ENCODE measurements at regions not wholly inside any gene's neighbourhood (a gene's known extent, or its start where the extent isn't known, plus 50 kb on each side); places are given as distances from the start of the nearest gene placed in this dataset.

DNA sequence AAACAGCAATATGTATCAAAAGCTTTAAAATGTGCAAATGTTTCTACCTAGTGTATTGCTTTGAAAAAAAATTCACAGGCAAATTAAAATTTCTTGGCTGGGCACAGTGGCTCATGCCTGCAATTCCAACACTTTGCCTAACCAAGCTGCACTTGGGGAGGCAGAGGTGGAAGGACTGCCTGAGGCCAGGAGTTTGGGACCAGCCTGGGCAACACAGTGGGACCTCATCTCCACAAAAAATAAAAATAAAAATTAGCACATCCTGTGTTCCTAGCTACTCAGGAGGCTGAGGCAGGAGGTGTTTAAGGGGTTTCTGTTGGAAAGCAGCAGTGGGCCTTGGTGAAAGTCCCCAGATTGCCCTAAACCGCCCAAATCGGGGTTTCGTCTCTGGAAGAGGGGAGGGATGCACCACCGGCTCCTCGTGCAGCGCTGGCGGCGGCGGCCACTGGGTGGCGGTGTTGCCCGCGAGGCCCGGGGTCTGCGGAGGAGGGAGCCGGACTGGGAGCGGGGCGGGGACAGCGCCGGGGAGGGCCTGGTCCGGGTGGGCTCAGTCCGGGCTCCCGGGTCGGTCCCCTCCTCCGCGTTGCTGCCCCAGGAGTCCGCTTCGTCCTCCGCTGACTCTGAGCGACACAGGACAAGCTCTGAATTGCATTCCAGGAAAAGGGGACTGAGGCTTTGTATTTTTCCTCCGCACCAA, 265.6 kb downstream of the AACS start:
- Histone ChIP-seq H2AFZ (ENCODE audit: low read length) (peak overlapping the region; percentile 82; the same call in 1 of the 2 replicates), H2BK5ac (ENCODE audit: low read depth, low read length) (peak overlapping the region; percentile 69; the same call in 1 of the 2 replicates), H3K18ac (ENCODE audit: extremely low read depth, low read length) (peak overlapping the region; percentile 7; the same call in 1 of the 2 replicates), H3K27me3 (replicated peaks in 1 of 4; ENCODE audit: control insufficient read depth in 3 of 4, extremely low read depth in 1 of 4, insufficient read depth in 3 of 4, low read length in 3 of 4) (no peaks in the 10 kb centered on the region), H2BK20ac (ENCODE audit: low read length) (no peak overlapping the region), H3K4me3 (ENCODE audit: extremely low read depth in 1 of 4, insufficient read depth in 2 of 4, low read depth in 3 of 4, low read length in 4 of 4) (peak overlapping the region; percentile 47 to 71 (median 68)), H4K20me1 (replicated peaks in 1 of 2; ENCODE audit: control insufficient read depth in 1 of 2, insufficient read depth in 2 of 2, low read length in 2 of 2) (no peaks in the 10 kb centered on the region), H4K8ac (ENCODE audit: extremely low read depth, insufficient read depth, low read length) (no peak overlapping the region; the same call in 1 of the 2 replicates), H2BK12ac (ENCODE audit: low read depth, low read length) (no peak overlapping the region), H3K36me3 (ENCODE audit: control insufficient read depth in 2 of 4, insufficient read depth in 4 of 4, low read length in 3 of 4) (no peaks in the 10 kb centered on the region), H3K23me2 (ENCODE audit: low read depth, low read length) (no peaks in the 10 kb centered on the region; the same call in 1 of the 2 replicates), H3K14ac (ENCODE audit: insufficient read length) (no peak overlapping the region), H3K4me2 (ENCODE audit: insufficient read depth in 1 of 2, low read depth in 2 of 2, low read length in 2 of 2) (peak overlapping the region; percentile 48 to 67), H3K4me1 (replicated peaks in 1 of 4; ENCODE audit: control insufficient read depth in 3 of 4, insufficient read depth in 4 of 4, low read length in 3 of 4) (peaks cover 8 to 16% (median 14%) of the 10 kb centered on the region in 4 experiments), H3K27ac (ENCODE audit: low read depth, low read length) (no peak overlapping the region; the same call in 1 of the 2 replicates), H4K91ac (replicated peaks; ENCODE audit: insufficient read length, low read length) (no peak overlapping the region), H2BK120ac (replicated peaks; ENCODE audit: low read depth, low read length) (no peak overlapping the region), H3K23ac (ENCODE audit: insufficient read length) (no peak overlapping the region), H3K9me3 (ENCODE audit: insufficient read depth in 2 of 2, low read depth in 1 of 2, low read length in 1 of 2) (peaks cover 6 to 9% of the 10 kb centered on the region in 2 experiments), H2BK15ac (ENCODE audit: low read length) (no peak overlapping the region), H2AK5ac (ENCODE audit: low read depth, low read length) (no peak overlapping the region), H3K4ac (replicated peaks; ENCODE audit: insufficient read length, low read depth, low read length) (no peak overlapping the region), H4K5ac (ENCODE audit: insufficient read length, low read depth, low read length) (no peak overlapping the region), H3K56ac (replicated peaks; ENCODE audit: insufficient read length, low read depth, low read length) (no peak overlapping the region), H3K79me2 (ENCODE audit: control insufficient read depth in 1 of 2, insufficient read depth in 2 of 2, low read length in 2 of 2) (peaks cover 0 to 10% of the 10 kb centered on the region in 2 experiments; a peak in 1 of 4 replicates), H3K9ac (replicated peaks in 1 of 4; ENCODE audit: extremely low read depth in 1 of 4, low read depth in 3 of 4, low read length in 3 of 4) (peak overlapping the region in 2 of 4 experiments; percentile 35 to 43; a peak in 2 of 7 replicates), H3K79me1 (ENCODE audit: low read depth, low read length) (no peaks in the 10 kb centered on the region; the same call in 1 of the 2 replicates)
- WGBS, 2 experiments (ENCODE audit: extremely low coverage in 1 of 2, insufficient coverage in 1 of 2, insufficient read length in 1 of 2, insufficient replicate concordance in 2 of 2, low coverage in 1 of 2, low lambda C conversion rate in 2 of 2, missing lambda C conversion rate in 1 of 2) = 3% methylated on average over 29 of the region's 30 CpGs; no CpG with 5 or more reads in 1 of the 2 experiments
- DNase-seq (ENCODE audit: low read depth in 1 of 2, low spot score in 2 of 2) (peak in 1 of 2 experiments; percentile 98), FAIRE-seq (peak; percentile 76)
- ChIA-PET POLR2A (ENCODE audit: partially characterized antibody) (interaction anchor here (0.7 to 1.7 kb wide), 4 partner anchors 9 to 134 kb away, joined by 3 read pairs; no protein-coding TSS in a partner anchor), CTCF (ENCODE audit: partially characterized antibody) (interaction anchor here (0.6 to 8.5 kb wide), 44 partner anchors 8 to 374 kb away, joined by 3 to 141 read pairs (median 6); no protein-coding TSS in a partner anchor)
- TF ChIP-seq EGR1 (IDR thresholded peaks at IDR 0.05; ENCODE audit: borderline replicate concordance, low read depth, low read length) = peak; percentile 69
- TF ChIP-seq, protein P1, sequence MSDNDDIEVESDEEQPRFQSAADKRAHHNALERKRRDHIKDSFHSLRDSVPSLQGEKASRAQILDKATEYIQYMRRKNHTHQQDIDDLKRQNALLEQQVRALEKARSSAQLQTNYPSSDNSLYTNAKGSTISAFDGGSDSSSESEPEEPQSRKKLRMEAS (IDR thresholded peaks at IDR 0.05) = peak; percentile 76
- no peak for TF ChIP-seq CBX8 (IDR thresholded peaks at IDR 0.05; ENCODE audit: borderline replicate concordance, low read depth, low read length)
- TF ChIP-seq, protein P2, sequence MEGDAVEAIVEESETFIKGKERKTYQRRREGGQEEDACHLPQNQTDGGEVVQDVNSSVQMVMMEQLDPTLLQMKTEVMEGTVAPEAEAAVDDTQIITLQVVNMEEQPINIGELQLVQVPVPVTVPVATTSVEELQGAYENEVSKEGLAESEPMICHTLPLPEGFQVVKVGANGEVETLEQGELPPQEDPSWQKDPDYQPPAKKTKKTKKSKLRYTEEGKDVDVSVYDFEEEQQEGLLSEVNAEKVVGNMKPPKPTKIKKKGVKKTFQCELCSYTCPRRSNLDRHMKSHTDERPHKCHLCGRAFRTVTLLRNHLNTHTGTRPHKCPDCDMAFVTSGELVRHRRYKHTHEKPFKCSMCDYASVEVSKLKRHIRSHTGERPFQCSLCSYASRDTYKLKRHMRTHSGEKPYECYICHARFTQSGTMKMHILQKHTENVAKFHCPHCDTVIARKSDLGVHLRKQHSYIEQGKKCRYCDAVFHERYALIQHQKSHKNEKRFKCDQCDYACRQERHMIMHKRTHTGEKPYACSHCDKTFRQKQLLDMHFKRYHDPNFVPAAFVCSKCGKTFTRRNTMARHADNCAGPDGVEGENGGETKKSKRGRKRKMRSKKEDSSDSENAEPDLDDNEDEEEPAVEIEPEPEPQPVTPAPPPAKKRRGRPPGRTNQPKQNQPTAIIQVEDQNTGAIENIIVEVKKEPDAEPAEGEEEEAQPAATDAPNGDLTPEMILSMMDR (IDR thresholded peaks at IDR 0.05; ENCODE audit: control extremely low read depth in 1 of 3, insufficient read depth in 1 of 3, low read depth in 1 of 3, low read length in 3 of 3) = peak; percentile 85 to 96 (median 93)
- TF ChIP-seq SUZ12 (IDR thresholded peaks at IDR 0.05; ENCODE audit: low read length) = no peak
- no peak for TF ChIP-seq SIX5 (IDR thresholded peaks at IDR 0.05; ENCODE audit: low read depth, low read length)
- TF ChIP-seq NANOG (IDR thresholded peaks at IDR 0.05; ENCODE audit: insufficient read depth, low read depth, low read length, poor library complexity, severe bottlenecking) = no peak
- TF ChIP-seq TEAD4 (IDR thresholded peaks at IDR 0.05; ENCODE audit: low read depth, low read length) = no peak
- no peak for TF ChIP-seq NRF1 (IDR thresholded peaks at IDR 0.05; ENCODE audit: low read depth, low read length)
